ENCODE measurements at regions not wholly inside any gene's neighbourhood (a gene's known extent, or its start where the extent isn't known, plus 50 kb on each side); places are given as distances from the start of the nearest gene placed in this dataset.

DNA sequence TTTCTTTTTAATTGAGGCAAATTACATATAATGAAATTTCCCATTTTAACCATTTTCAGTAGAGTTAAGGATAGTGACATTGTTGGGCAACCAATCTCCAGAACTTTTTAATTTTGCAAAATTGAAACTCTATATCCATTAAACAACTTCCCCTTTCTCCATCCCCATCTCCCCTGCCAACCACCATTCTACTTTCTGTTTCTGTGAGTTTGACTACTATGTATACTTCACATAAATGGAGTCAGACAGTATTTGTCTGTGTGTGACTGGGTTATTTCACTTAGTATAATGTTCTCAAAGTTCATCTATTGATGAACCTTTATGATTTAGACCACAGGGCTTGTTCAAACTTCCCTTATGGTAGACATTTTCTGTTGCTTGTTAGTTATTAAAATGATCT, 364.5 kb upstream of the MAD2L1 start:
- no peak for DNase-seq (ENCODE audit: low spot score)

GRCh38 chr4:120418146-120418545, 351.5 kb upstream of the MAD2L1 start:
- no peak for DNase-seq (ENCODE audit: low spot score)

GRCh38 chr4:120415896-120416295, 349.2 kb upstream of the MAD2L1 start:
- DNase-seq (ENCODE audit: low spot score): no peak

- no peak for DNase-seq (ENCODE audit: low spot score)
Measured at GRCh38 chr4:120406960-120407359, 340.3 kb upstream of the MAD2L1 start.

GRCh38 chr4:120403296-120403695, 336.6 kb upstream of the MAD2L1 start:
- no peak for DNase-seq (ENCODE audit: low spot score)

DNA sequence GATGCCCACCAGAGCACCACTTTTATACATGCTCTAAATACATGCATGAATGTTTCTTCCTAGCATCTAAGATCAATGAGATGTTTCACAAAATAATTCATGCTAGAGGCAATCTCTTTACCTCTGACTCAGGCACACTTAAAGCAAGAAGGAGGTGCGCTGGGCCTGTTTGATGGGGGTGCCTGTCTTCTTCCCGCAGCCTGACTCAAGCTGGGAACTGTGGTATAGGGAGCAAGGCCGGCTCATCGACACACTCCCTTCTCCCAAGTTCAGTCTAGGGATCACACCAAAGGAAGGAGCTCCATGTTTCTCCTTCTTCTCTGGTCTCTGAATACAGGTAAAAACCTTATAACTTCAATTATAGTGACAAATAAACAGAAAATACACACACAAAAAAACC, 333.8 kb upstream of the MAD2L1 start:
- no peak for DNase-seq (ENCODE audit: low spot score)

DNA sequence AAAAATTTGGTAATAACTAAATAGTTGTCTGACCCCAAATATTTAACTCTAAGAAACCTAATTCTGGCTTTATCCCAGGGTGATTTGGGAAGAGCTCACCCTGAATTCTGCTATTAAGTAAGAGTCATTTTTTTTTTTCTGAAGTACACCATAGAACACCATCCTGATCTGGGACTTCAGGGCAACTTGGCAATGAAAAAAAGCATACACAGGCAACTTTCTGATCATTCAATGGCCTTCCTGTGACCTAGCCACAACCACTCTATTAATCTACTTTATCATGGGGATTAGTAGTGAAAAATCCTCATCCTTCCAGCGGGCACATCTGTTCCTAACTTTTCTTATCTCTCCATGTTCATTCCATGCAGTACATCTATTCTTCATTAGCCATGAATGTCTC, 333.2 kb upstream of the MAD2L1 start:
- DNase-seq (ENCODE audit: low spot score): no peak

DNA sequence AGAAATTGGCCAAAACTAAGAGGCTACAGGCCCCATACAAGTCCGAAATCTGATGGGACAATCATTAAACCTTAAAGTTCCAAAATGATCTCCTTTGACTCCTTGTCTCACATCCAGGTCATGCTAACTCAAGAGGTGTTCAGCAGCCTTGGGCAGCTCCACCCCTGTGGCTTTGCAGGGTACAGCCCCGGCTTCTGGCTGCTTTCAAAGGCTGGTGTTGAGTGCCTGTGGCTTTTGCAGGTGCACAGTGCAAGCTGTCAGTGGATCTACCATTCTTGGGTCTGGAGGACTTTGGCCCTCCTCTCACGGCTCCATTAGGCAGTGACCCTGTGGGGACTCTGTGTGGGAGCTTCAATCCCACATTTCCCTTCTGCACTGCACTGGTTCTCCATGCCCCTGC, 329.1 kb upstream of the MAD2L1 start:
- no peak for DNase-seq (ENCODE audit: low spot score)

- DNase-seq (ENCODE audit: low spot score): no peak
Measured at GRCh38 chr4:120355881-120356280, 289.2 kb upstream of the MAD2L1 start.

DNA sequence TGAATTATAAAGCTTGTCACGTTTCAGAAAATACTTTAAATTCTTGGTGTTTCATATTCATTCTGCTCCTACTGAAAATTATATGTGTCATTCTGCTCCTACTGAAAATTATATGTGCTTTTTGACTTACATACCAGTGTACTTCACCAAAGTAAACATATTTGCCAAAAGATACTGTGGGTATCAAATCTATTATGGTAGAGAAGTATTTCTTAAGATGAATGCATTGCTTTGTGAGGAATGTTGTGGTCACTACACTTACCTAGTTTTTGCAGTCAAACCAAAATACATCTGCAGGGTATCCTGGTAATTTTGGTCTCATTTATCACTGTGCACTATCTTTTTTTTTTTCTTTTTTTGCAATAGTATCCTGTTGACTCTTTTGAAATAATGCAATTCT, 287.7 kb upstream of the MAD2L1 start:
- no peak for DNase-seq (ENCODE audit: low spot score)

- DNase-seq (ENCODE audit: low spot score): no peak
Measured at GRCh38 chr4:120353235-120353634, 286.6 kb upstream of the MAD2L1 start.

GRCh38 chr4:120352739-120353138, 286.1 kb upstream of the MAD2L1 start:
- DNase-seq (ENCODE audit: low spot score): no peak

DNA sequence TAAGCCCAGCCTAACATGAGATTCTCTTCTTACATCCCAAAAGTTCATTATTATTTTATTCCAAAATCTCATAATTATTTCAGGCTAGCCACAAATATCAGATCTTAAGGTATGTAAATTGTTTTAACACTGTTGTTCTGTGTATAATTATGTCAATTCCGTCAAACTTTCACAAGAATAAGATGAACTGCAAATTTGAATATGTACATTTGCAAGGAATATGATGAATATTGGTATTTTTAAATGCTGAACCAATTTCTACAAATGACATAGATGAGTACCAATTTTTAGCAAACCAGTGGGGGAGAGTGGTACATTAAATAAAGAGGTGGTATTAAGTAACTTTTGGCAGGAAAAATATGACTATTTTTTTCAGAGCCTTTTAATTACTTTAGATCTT, 282.3 kb upstream of the MAD2L1 start:
- DNase-seq (ENCODE audit: low spot score): no peak

GRCh38 chr4:120348521-120348920, 281.9 kb upstream of the MAD2L1 start:
- peak; percentile 3 for DNase-seq (ENCODE audit: low spot score)

DNA sequence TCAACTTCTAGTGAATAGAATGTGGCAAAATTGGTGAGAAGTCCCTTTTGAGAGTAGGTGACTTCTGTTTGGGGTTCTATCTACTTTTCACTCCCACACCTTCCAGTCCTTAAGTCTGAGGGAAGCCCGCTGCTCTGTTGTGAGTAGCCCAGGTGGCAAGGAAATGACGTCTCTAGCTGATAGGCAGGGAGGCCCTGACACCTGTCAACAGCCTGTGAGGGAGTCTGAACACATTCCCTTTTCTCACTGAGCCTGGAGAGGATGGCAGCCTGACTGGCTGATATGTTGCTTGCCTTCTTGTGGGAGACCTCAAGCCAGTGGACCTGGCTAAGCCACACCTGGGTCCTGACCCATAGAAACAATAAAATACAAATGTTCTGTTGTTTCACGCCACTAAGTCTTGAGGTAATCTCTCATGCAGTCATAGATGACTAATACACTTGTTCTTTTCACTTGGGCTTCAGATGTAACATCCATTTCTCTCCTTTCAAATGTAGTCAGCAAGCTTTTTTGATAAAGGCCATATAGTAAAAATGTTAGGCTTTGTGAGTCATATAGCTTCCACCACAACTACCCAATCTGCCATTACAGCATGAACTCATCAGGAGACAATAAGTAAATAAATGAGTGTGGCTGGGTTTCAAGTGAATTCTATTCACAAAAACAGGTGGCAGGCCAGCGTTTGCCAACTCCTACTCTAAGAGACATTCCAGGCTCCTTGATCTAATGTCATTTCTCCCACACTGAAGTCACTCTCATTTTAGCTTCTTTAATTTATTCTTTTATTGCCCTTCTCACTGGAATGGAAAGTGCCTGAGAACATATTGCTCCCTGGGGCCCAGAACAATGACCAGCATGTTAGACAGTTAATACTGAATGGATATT, 265.1 kb upstream of the MAD2L1 start:
- no peak for DNase-seq (ENCODE audit: low spot score)

DNA sequence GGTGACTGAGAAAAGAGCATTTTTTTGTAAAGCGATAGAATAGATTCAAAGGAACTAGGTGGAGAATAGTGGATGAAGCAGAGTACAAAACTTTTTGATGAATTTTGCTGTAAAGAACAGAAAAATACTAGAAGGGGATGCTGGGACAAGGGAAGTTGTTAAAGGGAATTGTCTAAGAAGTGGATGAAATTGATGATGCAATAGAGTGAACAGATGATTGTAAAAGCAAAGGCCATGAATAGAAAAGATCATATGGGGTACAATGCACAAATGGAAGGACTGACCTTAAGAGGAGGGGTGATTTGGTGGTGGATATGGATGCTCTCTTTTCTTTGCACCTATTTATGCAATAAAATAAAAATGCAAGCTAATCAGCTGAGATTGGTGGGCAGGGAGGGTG, 262.7 kb upstream of the MAD2L1 start:
- DNase-seq (ENCODE audit: low spot score): no peak

DNA sequence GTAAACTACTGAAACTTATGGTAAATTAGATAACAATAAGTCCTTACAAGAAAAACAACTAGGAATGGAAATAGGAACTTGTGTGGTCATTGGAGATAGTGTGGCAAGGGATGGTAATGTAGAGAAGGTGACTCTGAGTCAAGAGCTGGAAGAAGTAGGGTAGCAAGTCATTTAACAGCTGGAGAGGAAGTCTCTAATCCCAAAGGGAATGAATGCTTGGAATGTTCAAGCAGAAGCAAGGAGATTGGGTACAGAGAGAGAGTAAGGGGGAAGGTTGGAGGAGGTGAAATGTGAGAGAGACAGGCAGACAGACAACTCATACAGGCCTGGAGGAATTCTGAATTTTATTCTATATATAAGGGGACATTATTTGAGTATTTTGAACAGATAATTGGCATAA, 260.6 kb upstream of the MAD2L1 start:
- no peak for DNase-seq (ENCODE audit: low spot score)

DNA sequence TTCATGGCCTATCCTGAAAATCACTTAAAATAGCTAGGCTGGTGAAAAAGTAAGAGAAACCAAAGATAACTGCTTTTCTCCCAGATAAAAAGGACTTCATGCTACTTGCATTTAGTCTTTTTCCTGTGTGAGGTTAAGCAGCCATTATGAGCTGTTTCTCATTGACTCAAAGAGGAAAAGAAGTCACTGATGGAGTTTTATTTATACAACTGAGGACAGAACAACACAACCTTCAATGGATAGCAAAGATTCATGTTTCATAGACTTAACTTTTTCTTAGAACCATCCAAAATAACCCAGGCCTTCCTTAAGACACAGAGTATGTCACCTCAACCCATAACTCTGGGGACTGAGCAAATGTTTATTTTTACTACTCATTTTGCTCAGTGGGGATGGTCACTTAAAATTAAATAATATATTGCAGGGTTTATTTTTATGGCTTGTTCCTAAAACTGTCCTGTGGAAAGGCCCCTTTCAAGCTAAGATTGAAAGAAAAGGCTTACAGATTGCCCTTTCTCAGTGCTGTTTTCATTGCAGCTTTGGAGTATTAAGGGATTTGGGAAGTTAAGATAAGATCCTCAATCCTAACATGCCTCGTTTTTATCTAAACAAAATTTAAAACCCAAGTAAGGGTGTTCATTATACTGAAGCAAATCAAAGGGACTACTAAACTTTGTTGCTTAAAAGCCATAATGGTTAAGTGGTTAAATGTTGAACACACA, 252.6 kb upstream of the MAD2L1 start:
- no peak for DNase-seq (ENCODE audit: low spot score)

DNA sequence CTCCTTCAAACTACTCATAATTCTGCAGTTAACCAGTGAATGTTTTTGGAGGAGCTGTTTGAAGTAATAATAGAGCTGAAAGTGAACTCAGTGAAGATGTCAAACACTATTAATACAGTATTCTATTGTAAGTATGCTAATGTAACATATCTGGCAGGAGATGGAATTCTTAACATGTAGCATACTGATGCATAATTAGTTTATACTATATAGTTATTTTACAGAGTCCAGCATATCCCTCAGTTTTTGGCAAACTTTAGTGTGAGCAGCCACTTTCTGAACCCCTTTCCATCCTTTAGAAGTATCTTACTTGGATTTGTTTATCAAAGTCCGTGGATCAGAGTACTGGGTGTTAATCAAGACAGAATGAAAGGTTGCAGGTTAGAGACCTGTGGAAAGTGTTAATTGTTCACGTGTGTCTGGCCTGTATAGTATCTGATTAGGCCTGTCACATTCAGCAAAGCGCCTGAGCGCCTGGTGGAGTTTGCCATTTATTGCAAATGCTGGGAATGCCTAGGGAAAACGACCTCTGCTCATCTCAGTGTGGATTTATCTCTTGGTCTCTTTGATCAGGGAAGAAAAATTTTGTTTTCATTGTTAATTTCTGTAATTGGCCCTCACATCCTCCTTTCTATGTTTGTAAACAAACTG, 251.7 kb upstream of the MAD2L1 start:
- no peak for DNase-seq (ENCODE audit: low spot score)

GRCh38 chr4:120317713-120318112, 251.1 kb upstream of the MAD2L1 start:
- no peak for DNase-seq (ENCODE audit: low spot score)

DNA sequence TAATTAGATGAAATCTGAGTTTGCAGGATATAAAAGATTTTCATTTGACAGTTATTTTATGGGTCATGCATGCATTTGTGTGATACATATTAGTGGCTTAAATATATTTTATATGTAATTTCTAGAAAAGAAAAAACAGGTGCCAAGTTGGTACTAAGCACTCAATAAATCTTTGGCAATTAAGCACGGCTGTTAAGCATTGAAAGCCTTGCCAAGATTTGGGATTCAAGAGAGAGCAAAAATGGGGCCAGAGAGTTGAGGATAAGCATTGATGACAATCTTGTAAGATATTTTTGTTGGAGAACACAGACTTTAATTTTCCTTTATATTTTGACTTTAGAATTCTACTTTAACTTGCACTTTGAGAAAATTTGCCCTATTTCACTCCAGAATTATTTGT, 249.8 kb upstream of the MAD2L1 start:
- no peak for DNase-seq (ENCODE audit: low spot score)

DNA sequence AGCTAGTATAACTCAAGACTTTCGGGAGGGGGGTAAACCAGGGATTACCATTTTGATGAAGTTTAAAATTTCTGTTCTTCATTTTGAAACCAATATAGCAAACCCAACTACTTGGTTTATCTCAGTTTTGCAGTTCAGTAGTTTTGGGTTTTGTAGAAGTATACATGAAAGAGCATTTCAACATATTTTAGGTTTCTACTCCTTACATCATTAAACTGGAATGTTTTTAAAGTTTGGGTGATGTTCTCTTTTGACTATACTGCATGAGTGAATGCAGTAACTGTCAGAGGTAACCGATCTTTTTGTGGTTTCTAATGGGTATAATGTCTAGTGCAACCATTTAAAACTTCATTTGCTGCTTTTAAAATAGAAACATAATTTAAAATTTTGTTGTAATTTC, 248.3 kb upstream of the MAD2L1 start:
- DNase-seq (ENCODE audit: low spot score): no peak

GRCh38 chr4:120304801-120305200, 238.2 kb upstream of the MAD2L1 start:
- no peak for DNase-seq (ENCODE audit: low spot score)

Data from AG08395 (cell line).